Forelimb muscle (tissue), 1 donor: ENCODE measurements at regions not wholly inside any gene's neighbourhood (a gene's known extent, or its start where the extent isn't known, plus 50 kb on each side); places are given as distances from the start of the nearest gene placed in this dataset.

ENCODE experiments used
- DNase-seq: peaks from one replicate; pipeline ENCODE4 v3.0.0-alpha.2; 2013; ENCODE audit warnings: low read depth

DNA sequence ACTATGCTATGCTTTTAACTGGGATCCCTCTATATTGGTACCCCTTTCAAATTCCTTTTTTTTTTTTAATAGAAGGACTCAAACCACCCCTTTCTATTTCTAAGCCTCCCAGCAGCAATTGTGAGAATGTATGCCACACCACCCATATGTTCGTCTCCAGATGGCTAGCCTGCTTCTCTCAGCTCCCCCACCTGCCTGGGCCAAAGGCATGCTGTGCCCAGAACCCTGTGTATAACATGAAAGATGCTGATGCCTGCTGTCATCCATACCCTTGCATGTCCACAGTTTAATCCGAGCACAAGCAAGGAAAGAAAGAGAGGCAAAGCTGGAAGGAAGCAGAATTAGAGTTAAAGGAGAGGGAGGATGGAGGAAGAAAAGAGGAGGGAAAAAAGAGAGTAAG is 159.5 kb upstream of the CNTN6 start:
- DNase-seq: no peak

DNA sequence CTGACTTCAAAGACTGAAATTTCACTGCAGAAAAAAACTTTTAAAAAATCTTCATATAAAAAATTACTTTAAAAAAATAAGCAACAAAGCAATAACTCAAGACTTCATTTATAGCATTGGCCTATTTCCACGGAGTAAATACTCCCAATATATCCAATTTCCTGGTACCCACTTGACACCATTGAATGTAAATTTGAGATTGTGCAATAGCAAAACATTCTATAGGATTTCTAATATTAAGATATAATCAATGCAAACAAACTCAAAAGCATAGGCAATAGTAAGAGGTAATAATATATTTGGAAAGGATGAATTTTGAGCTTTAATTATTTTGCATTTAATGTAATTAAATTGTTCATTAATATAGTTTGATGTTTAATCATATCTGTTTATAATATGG is 148.0 kb upstream of the CNTN6 start:
- DNase-seq: no peak

GRCh38 chr3:945738-946137 is 147.1 kb upstream of the CNTN6 start:
- DNase-seq: no peak

- DNase-seq: no peak
Measured at GRCh38 chr3:952906-953305, 139.9 kb upstream of the CNTN6 start.

DNA sequence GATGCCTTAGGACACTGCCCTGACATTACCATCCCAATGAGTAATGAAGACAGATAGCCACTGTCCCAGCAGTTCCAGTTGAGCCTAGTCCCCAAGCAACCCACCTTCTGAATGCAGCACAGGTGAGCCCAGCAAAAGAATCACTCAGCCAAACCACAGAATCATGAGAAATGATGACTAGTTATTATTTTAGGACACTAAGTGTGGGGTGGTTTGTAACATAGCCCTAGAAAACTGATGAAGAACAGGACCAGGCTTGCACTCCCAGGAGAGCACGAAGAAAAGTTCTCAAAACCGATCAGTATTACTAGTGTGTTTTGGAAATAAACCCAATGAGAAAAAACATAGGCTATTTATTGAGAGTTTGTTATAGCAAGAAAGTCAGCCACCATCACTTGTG is 129.6 kb upstream of the CNTN6 start:
- no peak for DNase-seq

GRCh38 chr3:963755-964154 is 129.1 kb upstream of the CNTN6 start:
- DNase-seq: no peak

GRCh38 chr3:965826-966225 is 127.0 kb upstream of the CNTN6 start:
- no peak for DNase-seq

DNA sequence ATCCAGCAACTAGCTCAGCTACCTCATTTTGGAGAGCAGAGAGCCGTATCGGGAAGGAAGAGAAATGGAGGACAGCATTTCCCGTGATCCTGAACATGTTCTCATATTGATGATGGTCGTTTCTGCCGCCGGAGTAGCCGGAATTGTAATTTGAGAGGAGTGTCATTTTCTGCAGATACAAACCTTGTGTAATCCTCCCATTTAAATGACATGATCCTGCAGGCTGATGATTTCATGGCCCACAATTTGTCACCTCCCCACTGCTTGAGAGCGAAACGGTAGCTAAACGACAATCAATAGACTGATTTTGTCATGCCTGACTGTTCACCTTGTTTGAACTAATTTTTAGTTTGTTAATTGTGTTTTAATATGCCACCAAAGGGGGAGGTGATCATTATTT is 126.5 kb upstream of the CNTN6 start:
- DNase-seq: no peak

GRCh38 chr3:973340-973739 is 119.5 kb upstream of the CNTN6 start:
- no peak for DNase-seq

DNA sequence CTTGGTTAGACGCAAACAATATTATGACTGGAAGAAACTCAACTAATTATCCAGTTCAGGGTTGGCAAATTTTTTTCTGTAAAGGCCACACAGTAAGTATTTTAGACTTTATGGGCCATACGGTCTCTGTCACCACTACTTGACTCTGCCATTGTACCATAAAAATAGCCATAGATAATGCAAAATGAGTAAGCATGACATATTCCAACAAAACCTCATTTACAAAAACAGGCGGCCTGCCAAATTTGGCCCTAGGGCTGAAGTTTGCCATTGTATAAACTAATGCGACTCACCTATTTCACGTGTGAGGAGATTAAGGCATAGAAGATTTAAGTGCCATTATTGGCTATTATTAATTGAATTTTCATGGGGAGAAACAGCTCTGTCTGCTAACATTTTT is 116.8 kb upstream of the CNTN6 start:
- DNase-seq: no peak

GRCh38 chr3:981156-981555 is 111.7 kb upstream of the CNTN6 start:
- DNase-seq: no peak

GRCh38 chr3:988785-989184 is 104.0 kb upstream of the CNTN6 start:
- DNase-seq: no peak

DNA sequence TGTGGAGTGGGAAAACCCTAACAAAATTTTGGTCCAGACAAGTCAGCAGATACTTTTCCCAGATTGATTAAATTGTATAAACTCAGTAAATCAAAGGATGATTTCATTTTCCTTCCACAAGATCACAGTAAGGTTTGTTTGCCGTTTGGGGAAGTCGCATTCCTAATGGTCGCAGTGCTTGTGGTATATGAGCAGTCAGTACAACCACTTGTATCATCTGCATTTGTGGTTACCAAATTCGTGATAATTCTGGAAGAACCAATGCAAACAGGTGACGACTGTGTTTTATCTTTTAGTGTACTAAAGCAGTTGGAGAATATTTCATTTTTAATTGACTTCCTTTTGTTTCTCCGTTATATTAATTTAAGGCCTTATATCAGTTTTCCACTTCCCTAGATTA is 100.0 kb upstream of the CNTN6 start:
- no peak for DNase-seq

DNA sequence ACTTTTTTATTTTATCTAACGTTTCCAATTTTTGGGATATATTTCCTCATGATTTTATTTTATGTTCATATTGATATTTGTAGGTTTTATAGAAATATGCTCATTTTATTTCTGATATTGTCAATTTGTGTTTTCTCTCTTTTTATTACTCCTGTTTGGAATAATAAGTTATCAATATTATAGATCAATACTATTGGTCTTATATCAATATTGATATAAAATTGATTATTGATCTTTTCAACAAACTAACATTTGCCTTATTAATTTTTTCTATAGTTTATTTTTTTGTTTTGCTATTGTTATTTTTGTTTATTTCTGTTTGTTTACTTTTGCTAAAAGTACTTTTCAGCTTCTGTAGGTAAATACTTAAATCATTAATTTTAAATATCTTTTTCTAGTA is 90.8 kb upstream of the CNTN6 start:
- no peak for DNase-seq

GRCh38 chr3:1007866-1008265 is 85.0 kb upstream of the CNTN6 start:
- peak; percentile 75 for DNase-seq

GRCh38 chr3:1010228-1010627 is 82.6 kb upstream of the CNTN6 start:
- no peak for DNase-seq

GRCh38 chr3:1015826-1016225 is 77.0 kb upstream of the CNTN6 start:
- DNase-seq: no peak

GRCh38 chr3:1017870-1018269 is 75.0 kb upstream of the CNTN6 start:
- no peak for DNase-seq

GRCh38 chr3:1019157-1019556 is 73.7 kb upstream of the CNTN6 start:
- DNase-seq: no peak

DNA sequence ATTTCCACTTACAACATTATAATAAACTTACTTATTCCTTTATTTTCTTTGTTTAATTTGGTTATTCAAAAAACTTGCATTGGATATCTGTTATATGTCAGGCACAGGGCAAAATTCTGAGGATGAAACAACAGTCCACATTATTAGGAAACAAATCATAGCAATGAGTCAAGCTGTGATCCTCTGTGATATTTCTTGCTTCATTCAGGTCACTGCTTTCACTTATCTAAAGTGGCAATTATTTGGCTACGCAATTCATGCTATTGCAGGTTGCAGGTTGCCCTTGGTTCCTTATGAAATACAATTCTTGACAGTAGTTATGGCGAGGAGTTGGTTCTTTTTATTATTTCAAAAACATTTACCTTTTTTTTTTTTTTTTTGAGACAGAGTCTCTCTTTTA is 66.4 kb upstream of the CNTN6 start:
- no peak for DNase-seq

DNA sequence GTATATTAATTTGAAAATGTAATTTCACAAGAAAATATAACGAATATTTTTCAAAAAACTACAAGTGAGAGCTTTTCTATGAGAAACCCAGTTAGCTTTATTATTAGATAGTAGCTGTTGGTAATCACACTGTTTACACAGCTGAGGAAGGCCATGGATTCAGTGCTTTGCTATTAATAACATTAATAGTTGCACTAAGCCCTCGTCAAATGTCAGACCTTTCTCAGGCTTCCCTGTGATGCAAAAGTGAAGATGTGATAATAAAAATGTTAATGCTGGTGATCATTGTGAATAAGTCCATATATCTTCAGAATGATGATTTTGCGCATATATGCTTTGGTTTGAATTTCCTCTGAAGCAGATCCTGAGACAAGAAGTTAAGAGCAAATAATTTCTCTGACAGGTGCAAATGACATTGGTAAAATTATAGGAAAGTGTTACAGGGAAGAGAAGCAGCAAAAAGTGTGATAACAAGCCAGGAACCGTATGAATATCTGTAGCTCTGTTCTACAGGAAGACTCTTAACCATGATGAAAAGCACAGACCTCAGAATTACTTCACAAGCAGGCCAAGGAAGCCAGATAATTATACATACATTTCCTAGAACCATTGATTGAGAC is 56.5 kb upstream of the CNTN6 start:
- no peak for DNase-seq

DNA sequence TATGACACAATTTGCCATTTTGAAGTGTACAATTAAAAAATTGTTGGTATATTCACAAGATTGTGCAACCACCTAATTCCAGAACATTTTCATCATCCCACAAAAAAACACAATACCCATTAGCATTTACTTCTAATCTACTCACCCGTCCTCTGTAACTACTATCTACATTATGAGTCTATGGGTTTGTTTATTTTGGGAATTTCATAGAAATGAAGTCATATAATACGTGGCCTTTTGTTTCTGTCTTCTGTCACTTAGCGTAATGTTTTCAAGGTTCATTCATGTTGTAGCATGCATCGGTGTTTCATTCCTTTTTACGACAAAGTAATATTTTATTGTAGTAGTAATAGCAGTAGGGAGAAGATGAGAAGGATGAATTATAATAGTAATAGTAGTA is 55.2 kb upstream of the CNTN6 start:
- no peak for DNase-seq
